H4 (cell line): ENCODE measurements at regions not wholly inside any gene's neighbourhood (a gene's known extent, or its start where the extent isn't known, plus 50 kb on each side); places are given as distances from the start of the nearest gene placed in this dataset.
A peak's percentile ranks its signal among the peaks of the same experiment; 100 is the strongest.
"Not testable (repeated sequence)": the region's sequence is repeated elsewhere in the genome, so short reads cannot be mapped to it uniquely, and the experiment has no call there.

Source experiments
- DNase-seq: peaks from one replicate; pipeline ENCODE4 v3.0.0-alpha.2; 2015; ENCODE audit warnings: low spot score

GRCh38 chr12:19988459-19988873 lies 379.9 kb upstream of the PDE3A start:
- DNase-seq: peak; percentile 33

GRCh38 chr12:19988948-19989347 lies 379.4 kb upstream of the PDE3A start:
- DNase-seq: no peak

- DNase-seq: no peak
Measured at GRCh38 chr12:19991146-19991545, 377.2 kb upstream of the PDE3A start.

- no peak for DNase-seq
Measured at GRCh38 chr12:19992311-19992710, 376.0 kb upstream of the PDE3A start.

- DNase-seq: no peak
Measured at GRCh38 chr12:19994968-19995367, 373.4 kb upstream of the PDE3A start.

- DNase-seq: no peak
Measured at GRCh38 chr12:19997656-19998400, 370.5 kb upstream of the PDE3A start.

GRCh38 chr12:19998411-19998810 lies 369.9 kb upstream of the PDE3A start:
- no peak for DNase-seq

GRCh38 chr12:19998961-19999804 lies 369.2 kb upstream of the PDE3A start:
- DNase-seq: no peak

- no peak for DNase-seq
Measured at GRCh38 chr12:19999805-20000138, 368.6 kb upstream of the PDE3A start.

- no peak for DNase-seq
Measured at GRCh38 chr12:20000229-20000849, 368.0 kb upstream of the PDE3A start.

GRCh38 chr12:20003252-20003651 lies 365.1 kb upstream of the PDE3A start:
- DNase-seq: no peak

GRCh38 chr12:20004952-20005351 lies 363.4 kb upstream of the PDE3A start:
- DNase-seq: no peak

- DNase-seq: no peak
Measured at GRCh38 chr12:20006871-20007730, 361.2 kb upstream of the PDE3A start.

GRCh38 chr12:20009965-20010364 lies 358.4 kb upstream of the PDE3A start:
- not testable (repeated sequence) for DNase-seq

GRCh38 chr12:20011200-20011599 lies 357.1 kb upstream of the PDE3A start:
- no peak for DNase-seq

- no peak for DNase-seq
Measured at GRCh38 chr12:20017802-20018201, 350.5 kb upstream of the PDE3A start.

- no peak for DNase-seq
Measured at GRCh38 chr12:20018406-20018805, 349.9 kb upstream of the PDE3A start.

- no peak for DNase-seq
Measured at GRCh38 chr12:20024194-20024593, 344.1 kb upstream of the PDE3A start.

GRCh38 chr12:20028033-20028432 lies 340.3 kb upstream of the PDE3A start:
- DNase-seq: no peak

- DNase-seq: no peak
Measured at GRCh38 chr12:20030826-20031225, 337.5 kb upstream of the PDE3A start.

- no peak for DNase-seq
Measured at GRCh38 chr12:20039562-20039961, 328.8 kb upstream of the PDE3A start.

- DNase-seq: no peak
Measured at GRCh38 chr12:20040184-20040583, 328.2 kb upstream of the PDE3A start.
